ENCODE measurements at regions not wholly inside any gene's neighbourhood (a gene's known extent, or its start where the extent isn't known, plus 50 kb on each side); places are given as distances from the start of the nearest gene placed in this dataset.

DNA sequence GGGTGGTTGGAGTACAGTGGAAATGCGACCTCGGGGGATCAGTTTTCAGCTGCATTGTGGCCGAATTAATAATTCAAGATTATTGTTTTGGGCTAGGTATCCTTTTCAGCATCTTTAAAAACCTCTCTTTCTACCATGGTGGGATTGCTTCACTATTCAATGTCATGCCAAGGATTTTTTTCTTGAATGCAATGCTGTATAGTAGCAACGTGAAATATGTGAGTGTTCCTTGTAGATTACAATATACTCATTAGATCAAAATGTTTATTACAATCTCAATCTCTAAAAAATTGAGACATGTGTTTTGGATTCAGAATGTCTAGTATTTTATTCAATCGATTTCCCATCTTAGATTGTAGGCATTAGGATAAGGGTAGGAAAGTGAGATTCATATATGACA, 586.5 kb upstream of the TBL1XR1 start:
- TF ChIP-seq, protein P1, sequence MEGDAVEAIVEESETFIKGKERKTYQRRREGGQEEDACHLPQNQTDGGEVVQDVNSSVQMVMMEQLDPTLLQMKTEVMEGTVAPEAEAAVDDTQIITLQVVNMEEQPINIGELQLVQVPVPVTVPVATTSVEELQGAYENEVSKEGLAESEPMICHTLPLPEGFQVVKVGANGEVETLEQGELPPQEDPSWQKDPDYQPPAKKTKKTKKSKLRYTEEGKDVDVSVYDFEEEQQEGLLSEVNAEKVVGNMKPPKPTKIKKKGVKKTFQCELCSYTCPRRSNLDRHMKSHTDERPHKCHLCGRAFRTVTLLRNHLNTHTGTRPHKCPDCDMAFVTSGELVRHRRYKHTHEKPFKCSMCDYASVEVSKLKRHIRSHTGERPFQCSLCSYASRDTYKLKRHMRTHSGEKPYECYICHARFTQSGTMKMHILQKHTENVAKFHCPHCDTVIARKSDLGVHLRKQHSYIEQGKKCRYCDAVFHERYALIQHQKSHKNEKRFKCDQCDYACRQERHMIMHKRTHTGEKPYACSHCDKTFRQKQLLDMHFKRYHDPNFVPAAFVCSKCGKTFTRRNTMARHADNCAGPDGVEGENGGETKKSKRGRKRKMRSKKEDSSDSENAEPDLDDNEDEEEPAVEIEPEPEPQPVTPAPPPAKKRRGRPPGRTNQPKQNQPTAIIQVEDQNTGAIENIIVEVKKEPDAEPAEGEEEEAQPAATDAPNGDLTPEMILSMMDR (IDR thresholded peaks at IDR 0.05; ENCODE audit: insufficient read depth in 1 of 2, low read depth in 1 of 2, low read length in 1 of 2, severe bottlenecking in 1 of 2, unreplicated experiment in 1 of 2): no peak
- no peaks in the 10 kb centered on the region for H3K36me3 Mint-ChIP-seq (ENCODE audit: insufficient read depth, unreplicated experiment)
- H3K4me1 Mint-ChIP-seq (ENCODE audit: low read depth, unreplicated experiment): no peaks in the 10 kb centered on the region
- no peak overlapping the region for H3K4me3 Mint-ChIP-seq (ENCODE audit: unreplicated experiment)
- ChIA-PET CTCF (no interaction called here), POLR2A (no interaction called here)
- no peaks in the 10 kb centered on the region for H3K9me3 ChIP-seq
- H3K36me3 ChIP-seq (ENCODE audit: control insufficient read depth, insufficient read depth, low read length): no peaks in the 10 kb centered on the region
- no peak overlapping the region for H3K27ac Mint-ChIP-seq (ENCODE audit: unreplicated experiment)
- BruUV-seq (replicated peaks): no TSS peak
- no peaks in the 10 kb centered on the region for H3K4me1 ChIP-seq
- H3K27me3 ChIP-seq (replicated peaks; ENCODE audit: control insufficient read depth, insufficient read depth, low read length): no peaks in the 10 kb centered on the region
- no peak for DNase-seq
- intact Hi-C loops (cut with micrococcal nuclease; ENCODE audit: unreplicated experiment): no loop called here
- no peak overlapping the region for H3K4me3 ChIP-seq (ENCODE audit: low read depth, low read length)
- no peaks in the 10 kb centered on the region for H3K9me3 Mint-ChIP-seq (ENCODE audit: unreplicated experiment)
- no peaks in the 10 kb centered on the region for H3K27me3 Mint-ChIP-seq (ENCODE audit: insufficient read depth, unreplicated experiment)

DNA sequence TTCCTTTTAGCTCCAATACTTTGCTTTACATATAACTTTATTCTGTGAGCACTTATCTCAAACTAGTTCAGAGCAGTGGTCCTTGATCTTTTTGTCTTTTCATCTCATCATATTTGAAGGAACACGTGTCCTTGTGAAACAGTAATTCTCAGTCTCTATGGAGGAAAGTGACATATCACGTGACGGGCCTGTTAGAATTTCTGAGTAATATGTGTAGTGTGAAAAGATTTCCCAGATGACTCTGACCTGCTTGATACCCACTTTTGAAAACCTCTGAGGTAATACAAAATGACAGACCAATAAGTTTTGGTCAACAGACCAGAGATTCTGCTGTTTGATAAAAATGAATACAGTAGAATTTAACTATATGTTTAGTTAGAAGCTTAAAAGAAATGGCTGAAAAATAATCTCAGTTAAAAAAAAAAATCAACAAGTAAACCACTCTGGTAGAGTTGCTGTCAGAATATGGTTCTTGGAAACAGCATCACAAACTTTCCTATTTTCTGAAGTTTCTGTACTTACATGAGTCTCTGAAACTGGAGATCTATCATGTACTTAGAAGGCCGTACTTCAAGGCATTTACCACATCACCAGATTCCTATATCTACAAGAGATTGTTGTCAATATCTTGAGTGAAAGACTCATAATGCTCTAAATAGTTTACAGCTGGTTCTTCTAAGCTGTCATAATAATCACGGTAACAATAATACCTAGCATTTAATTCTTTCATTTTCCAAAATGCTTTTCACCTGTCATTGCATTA, 590.2 kb upstream of the TBL1XR1 start:
- Histone ChIP-seq H3K27me3 (replicated peaks; ENCODE audit: control insufficient read depth, insufficient read depth, low read length) (no peaks in the 10 kb centered on the region), H3K9me3 (no peaks in the 10 kb centered on the region), H3K4me3 (ENCODE audit: low read depth, low read length) (no peak overlapping the region), H3K4me1 (no peaks in the 10 kb centered on the region), H3K36me3 (ENCODE audit: control insufficient read depth, insufficient read depth, low read length) (no peaks in the 10 kb centered on the region)
- intact Hi-C loops (cut with micrococcal nuclease; ENCODE audit: unreplicated experiment): no loop called here
- no peak overlapping the region for H3K4me3 Mint-ChIP-seq (ENCODE audit: unreplicated experiment)
- ChIA-PET POLR2A (no interaction called here), CTCF (no interaction called here)
- no peak for DNase-seq
- no TSS peak for BruUV-seq (replicated peaks)
- no peaks in the 10 kb centered on the region for H3K27me3 Mint-ChIP-seq (ENCODE audit: insufficient read depth, unreplicated experiment)
- H3K27ac Mint-ChIP-seq (ENCODE audit: unreplicated experiment): no peak overlapping the region
- no peaks in the 10 kb centered on the region for H3K9me3 Mint-ChIP-seq (ENCODE audit: unreplicated experiment)
- H3K36me3 Mint-ChIP-seq (ENCODE audit: insufficient read depth, unreplicated experiment): no peaks in the 10 kb centered on the region
- TF ChIP-seq, protein P1 (IDR thresholded peaks at IDR 0.05; ENCODE audit: insufficient read depth in 1 of 2, low read depth in 1 of 2, low read length in 1 of 2, severe bottlenecking in 1 of 2, unreplicated experiment in 1 of 2): no peak
- no peaks in the 10 kb centered on the region for H3K4me1 Mint-ChIP-seq (ENCODE audit: low read depth, unreplicated experiment)

DNA sequence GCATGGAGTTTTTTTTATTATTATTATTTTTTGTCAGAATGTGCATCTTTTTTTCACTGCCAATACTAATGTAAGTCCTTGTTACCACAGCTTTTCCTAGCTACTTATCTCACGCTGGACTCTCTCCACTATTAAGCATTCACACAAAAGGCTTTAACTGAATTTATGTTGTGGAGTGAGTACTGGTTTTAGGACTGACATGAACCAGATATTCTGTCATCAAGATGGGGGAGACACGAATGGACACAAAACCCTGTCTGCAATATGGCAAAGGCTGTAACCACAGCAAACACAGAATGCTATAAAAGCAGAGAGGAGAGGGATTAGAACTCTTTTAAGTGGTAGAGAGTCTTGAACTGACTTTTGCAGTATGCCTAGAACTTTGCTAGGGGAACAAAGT, 592.2 kb upstream of the TBL1XR1 start:
- Histone ChIP-seq H3K36me3 (ENCODE audit: control insufficient read depth, insufficient read depth, low read length) (no peaks in the 10 kb centered on the region), H3K9me3 (no peaks in the 10 kb centered on the region), H3K4me1 (no peaks in the 10 kb centered on the region), H3K27me3 (replicated peaks; ENCODE audit: control insufficient read depth, insufficient read depth, low read length) (no peaks in the 10 kb centered on the region), H3K4me3 (ENCODE audit: low read depth, low read length) (no peak overlapping the region)
- no TSS peak for BruUV-seq (replicated peaks)
- TF ChIP-seq, protein P1 (IDR thresholded peaks at IDR 0.05; ENCODE audit: insufficient read depth in 1 of 2, low read depth in 1 of 2, low read length in 1 of 2, severe bottlenecking in 1 of 2, unreplicated experiment in 1 of 2): no peak
- Mint-ChIP-seq H3K4me1 (ENCODE audit: low read depth, unreplicated experiment) (no peaks in the 10 kb centered on the region), H3K4me3 (ENCODE audit: unreplicated experiment) (no peak overlapping the region), H3K9me3 (ENCODE audit: unreplicated experiment) (no peaks in the 10 kb centered on the region), H3K27me3 (ENCODE audit: insufficient read depth, unreplicated experiment) (no peaks in the 10 kb centered on the region), H3K27ac (ENCODE audit: unreplicated experiment) (no peak overlapping the region), H3K36me3 (ENCODE audit: insufficient read depth, unreplicated experiment) (no peaks in the 10 kb centered on the region)
- ChIA-PET POLR2A (no interaction called here), CTCF (no interaction called here)
- DNase-seq: no peak
- intact Hi-C loops (cut with micrococcal nuclease; ENCODE audit: unreplicated experiment): no loop called here

Data from Caco-2 (cell line).